ENCODE measurements at regions not wholly inside any gene's neighbourhood (a gene's known extent, or its start where the extent isn't known, plus 50 kb on each side); places are given as distances from the start of the nearest gene placed in this dataset.

- no peak overlapping the region for H3K4me2 ChIP-seq (replicated peaks; ENCODE audit: low read depth, low read length, poor library complexity, severe bottlenecking)
- H3K36me3 ChIP-seq (replicated peaks in 1 of 2; ENCODE audit: control extremely low read depth in 1 of 2, control insufficient read depth in 1 of 2, extremely low read depth in 1 of 2, insufficient read depth in 2 of 2, low read length in 1 of 2) = no peaks in the 10 kb centered on the region
- no peaks in the 10 kb centered on the region for H3K79me2 ChIP-seq (ENCODE audit: control insufficient read depth, insufficient read depth, low read length)
- H3K27me3 ChIP-seq (replicated peaks in 1 of 4; ENCODE audit: control extremely low read depth in 1 of 4, control insufficient read depth in 3 of 4, insufficient read depth in 4 of 4, low read length in 3 of 4) = no peaks in the 10 kb centered on the region
- no peak overlapping the region for H2AFZ ChIP-seq (ENCODE audit: insufficient read depth, low read depth, low read length, poor library complexity, severe bottlenecking)
- no peaks in the 10 kb centered on the region for H4K20me1 ChIP-seq (ENCODE audit: control insufficient read depth, insufficient read depth, low read length, poor library complexity, severe bottlenecking)
- Mint-ChIP-seq H3K27ac (no peak overlapping the region), H3K4me1 (no peaks in the 10 kb centered on the region), H3K9me3 (ENCODE audit: insufficient read depth) (no peaks in the 10 kb centered on the region), H3K4me3 (no peak overlapping the region), H3K27me3 (no peaks in the 10 kb centered on the region)
- no peak for ATAC-seq (ENCODE audit: low read depth)
- no peak overlapping the region for H3K9ac ChIP-seq (ENCODE audit: low read length)
- no peak overlapping the region for H3K4me3 ChIP-seq (ENCODE audit: control extremely low read depth in 1 of 5, extremely low read depth in 1 of 5, insufficient read depth in 1 of 5, low read depth in 2 of 5, low read length in 4 of 5)
- no peak overlapping the region for H3K27ac ChIP-seq (ENCODE audit: low read length in 2 of 2)
- intact Hi-C loops (cut with micrococcal nuclease) = no loop called here
- no peak for TF ChIP-seq EZH2 (IDR thresholded peaks at IDR 0.05; ENCODE audit: borderline replicate concordance, insufficient read depth, low read depth, low read length, poor library complexity, severe bottlenecking)
- POLR2A ChIA-PET = no interaction called here
- CTCF ChIA-PET = no interaction called here
- no CpG with 5 or more reads among the region's 10 CpGs for WGBS (ENCODE audit: insufficient coverage)
- H3K4me1 ChIP-seq (ENCODE audit: control insufficient read depth in 2 of 2, insufficient read depth in 2 of 2, low read length in 2 of 2) = no peaks in the 10 kb centered on the region
- no peaks in the 10 kb centered on the region for H3K9me3 ChIP-seq (ENCODE audit: control extremely low read depth in 1 of 3, control insufficient read depth in 2 of 3, insufficient read depth in 1 of 3, low read length in 2 of 3)
- no peak for DNase-seq
Measured at GRCh38 chrX:13900351-13900750, 83.5 kb upstream of the GPM6B start.

DNA sequence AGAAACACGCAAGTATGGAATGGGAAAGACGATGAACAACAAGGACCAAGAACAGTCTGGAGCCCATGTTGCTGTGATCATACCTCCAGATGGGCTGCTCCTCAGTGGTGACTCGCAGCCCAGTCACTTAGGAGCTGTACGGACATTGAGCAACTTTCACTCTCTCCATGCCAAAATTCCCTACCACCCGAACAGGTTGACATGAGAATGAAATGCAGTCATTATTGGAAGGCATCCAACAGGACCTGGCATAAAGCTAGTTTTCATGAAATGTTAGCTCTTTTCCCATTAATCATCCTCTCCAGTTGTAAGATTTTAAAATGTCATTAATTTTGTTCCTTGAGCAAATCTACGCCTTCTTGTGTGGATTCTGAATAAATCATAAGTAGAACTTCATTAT, 82.7 kb upstream of the GPM6B start:
- TF ChIP-seq, protein P1, sequence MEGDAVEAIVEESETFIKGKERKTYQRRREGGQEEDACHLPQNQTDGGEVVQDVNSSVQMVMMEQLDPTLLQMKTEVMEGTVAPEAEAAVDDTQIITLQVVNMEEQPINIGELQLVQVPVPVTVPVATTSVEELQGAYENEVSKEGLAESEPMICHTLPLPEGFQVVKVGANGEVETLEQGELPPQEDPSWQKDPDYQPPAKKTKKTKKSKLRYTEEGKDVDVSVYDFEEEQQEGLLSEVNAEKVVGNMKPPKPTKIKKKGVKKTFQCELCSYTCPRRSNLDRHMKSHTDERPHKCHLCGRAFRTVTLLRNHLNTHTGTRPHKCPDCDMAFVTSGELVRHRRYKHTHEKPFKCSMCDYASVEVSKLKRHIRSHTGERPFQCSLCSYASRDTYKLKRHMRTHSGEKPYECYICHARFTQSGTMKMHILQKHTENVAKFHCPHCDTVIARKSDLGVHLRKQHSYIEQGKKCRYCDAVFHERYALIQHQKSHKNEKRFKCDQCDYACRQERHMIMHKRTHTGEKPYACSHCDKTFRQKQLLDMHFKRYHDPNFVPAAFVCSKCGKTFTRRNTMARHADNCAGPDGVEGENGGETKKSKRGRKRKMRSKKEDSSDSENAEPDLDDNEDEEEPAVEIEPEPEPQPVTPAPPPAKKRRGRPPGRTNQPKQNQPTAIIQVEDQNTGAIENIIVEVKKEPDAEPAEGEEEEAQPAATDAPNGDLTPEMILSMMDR (IDR thresholded peaks at IDR 0.05) = no peak
- TF ChIP-seq EZH2 (IDR thresholded peaks at IDR 0.05; ENCODE audit: borderline replicate concordance, insufficient read depth, low read depth, low read length, poor library complexity, severe bottlenecking) = no peak
- Mint-ChIP-seq H3K9me3 (ENCODE audit: insufficient read depth) (no peaks in the 10 kb centered on the region), H3K27me3 (no peaks in the 10 kb centered on the region), H3K4me1 (no peaks in the 10 kb centered on the region), H3K4me3 (no peak overlapping the region), H3K27ac (no peak overlapping the region)
- Histone ChIP-seq H3K9me3 (ENCODE audit: control extremely low read depth in 1 of 3, control insufficient read depth in 2 of 3, insufficient read depth in 1 of 3, low read length in 2 of 3) (no peaks in the 10 kb centered on the region), H3K27ac (ENCODE audit: low read length in 2 of 2) (no peak overlapping the region), H3K9ac (ENCODE audit: low read length) (no peak overlapping the region), H3K27me3 (replicated peaks in 1 of 4; ENCODE audit: control extremely low read depth in 1 of 4, control insufficient read depth in 3 of 4, insufficient read depth in 4 of 4, low read length in 3 of 4) (no peaks in the 10 kb centered on the region), H3K4me2 (replicated peaks; ENCODE audit: low read depth, low read length, poor library complexity, severe bottlenecking) (no peak overlapping the region), H4K20me1 (ENCODE audit: control insufficient read depth, insufficient read depth, low read length, poor library complexity, severe bottlenecking) (no peaks in the 10 kb centered on the region), H3K4me1 (ENCODE audit: control insufficient read depth in 2 of 2, insufficient read depth in 2 of 2, low read length in 2 of 2) (no peaks in the 10 kb centered on the region), H2AFZ (ENCODE audit: insufficient read depth, low read depth, low read length, poor library complexity, severe bottlenecking) (no peak overlapping the region), H3K79me2 (ENCODE audit: control insufficient read depth, insufficient read depth, low read length) (no peaks in the 10 kb centered on the region), H3K36me3 (replicated peaks in 1 of 2; ENCODE audit: control extremely low read depth in 1 of 2, control insufficient read depth in 1 of 2, extremely low read depth in 1 of 2, insufficient read depth in 2 of 2, low read length in 1 of 2) (no peaks in the 10 kb centered on the region), H3K4me3 (ENCODE audit: control extremely low read depth in 1 of 5, extremely low read depth in 1 of 5, insufficient read depth in 1 of 5, low read depth in 2 of 5, low read length in 4 of 5) (no peak overlapping the region)
- WGBS (ENCODE audit: insufficient coverage) = no CpG with 5 or more reads among the region's 6 CpGs
- ATAC-seq (ENCODE audit: low read depth) = no peak
- ChIA-PET CTCF (no interaction called here), POLR2A (no interaction called here)
- DNase-seq = no peak
- intact Hi-C loops (cut with micrococcal nuclease) = no loop called here

All from B cell (primary cell).